ENCODE measurements at regions not wholly inside any gene's neighbourhood (a gene's known extent, or its start where the extent isn't known, plus 50 kb on each side); places are given as distances from the start of the nearest gene placed in this dataset.

DNA sequence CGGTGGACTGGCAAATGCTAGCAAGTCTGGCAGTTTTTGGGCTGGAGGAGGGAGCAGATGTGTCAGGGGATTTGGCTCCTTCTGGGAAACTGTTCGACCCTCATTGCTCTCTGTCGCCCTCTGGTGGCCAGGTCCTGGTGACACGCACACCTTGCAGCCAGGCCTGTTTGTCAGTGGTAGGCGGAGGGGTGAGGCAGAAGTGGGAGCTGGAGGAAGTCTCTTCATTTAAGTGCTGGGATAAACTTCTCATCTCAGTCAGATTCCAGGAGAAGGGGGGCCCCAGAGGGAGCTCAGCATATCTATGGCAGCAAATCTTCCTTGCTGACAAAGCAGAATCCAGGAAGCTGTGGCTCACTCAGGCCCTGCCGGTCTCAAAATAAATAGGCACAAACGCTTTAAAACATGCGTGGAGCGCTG lies 326.5 kb downstream of the ZSWIM6 start:
- TF ChIP-seq, protein P1, sequence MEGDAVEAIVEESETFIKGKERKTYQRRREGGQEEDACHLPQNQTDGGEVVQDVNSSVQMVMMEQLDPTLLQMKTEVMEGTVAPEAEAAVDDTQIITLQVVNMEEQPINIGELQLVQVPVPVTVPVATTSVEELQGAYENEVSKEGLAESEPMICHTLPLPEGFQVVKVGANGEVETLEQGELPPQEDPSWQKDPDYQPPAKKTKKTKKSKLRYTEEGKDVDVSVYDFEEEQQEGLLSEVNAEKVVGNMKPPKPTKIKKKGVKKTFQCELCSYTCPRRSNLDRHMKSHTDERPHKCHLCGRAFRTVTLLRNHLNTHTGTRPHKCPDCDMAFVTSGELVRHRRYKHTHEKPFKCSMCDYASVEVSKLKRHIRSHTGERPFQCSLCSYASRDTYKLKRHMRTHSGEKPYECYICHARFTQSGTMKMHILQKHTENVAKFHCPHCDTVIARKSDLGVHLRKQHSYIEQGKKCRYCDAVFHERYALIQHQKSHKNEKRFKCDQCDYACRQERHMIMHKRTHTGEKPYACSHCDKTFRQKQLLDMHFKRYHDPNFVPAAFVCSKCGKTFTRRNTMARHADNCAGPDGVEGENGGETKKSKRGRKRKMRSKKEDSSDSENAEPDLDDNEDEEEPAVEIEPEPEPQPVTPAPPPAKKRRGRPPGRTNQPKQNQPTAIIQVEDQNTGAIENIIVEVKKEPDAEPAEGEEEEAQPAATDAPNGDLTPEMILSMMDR (IDR thresholded peaks at IDR 0.05) = peak; percentile 71 to 91 (median 89)
- TF ChIP-seq POLR2A (IDR thresholded peaks at IDR 0.05) (no peak), POLR2AphosphoS5 (IDR thresholded peaks at IDR 0.05) (peak in 1 of 4 donors; percentile 12)
- Histone ChIP-seq H3K9me3 (no peaks in the 10 kb centered on the region), H3K4me3 (no peak overlapping the region), H3K36me3 (no peaks in the 10 kb centered on the region), H3K27ac (no peak overlapping the region), H3K27me3 (no peaks in the 10 kb centered on the region), H3K4me1 (no peaks in the 10 kb centered on the region)
- intact Hi-C loops (cut with DNase I) = loop anchor here (5.0 to 10.0 kb wide), 4 partner anchors 274 to 714 kb away; partner anchors contain the start of genes ERCC8, NDUFAF2 and SMIM15
- WGBS, 2 donors = 38 to 39% methylated on average over 9 of the region's 9 CpGs
- peak; percentile 88 for DNase-seq

DNA sequence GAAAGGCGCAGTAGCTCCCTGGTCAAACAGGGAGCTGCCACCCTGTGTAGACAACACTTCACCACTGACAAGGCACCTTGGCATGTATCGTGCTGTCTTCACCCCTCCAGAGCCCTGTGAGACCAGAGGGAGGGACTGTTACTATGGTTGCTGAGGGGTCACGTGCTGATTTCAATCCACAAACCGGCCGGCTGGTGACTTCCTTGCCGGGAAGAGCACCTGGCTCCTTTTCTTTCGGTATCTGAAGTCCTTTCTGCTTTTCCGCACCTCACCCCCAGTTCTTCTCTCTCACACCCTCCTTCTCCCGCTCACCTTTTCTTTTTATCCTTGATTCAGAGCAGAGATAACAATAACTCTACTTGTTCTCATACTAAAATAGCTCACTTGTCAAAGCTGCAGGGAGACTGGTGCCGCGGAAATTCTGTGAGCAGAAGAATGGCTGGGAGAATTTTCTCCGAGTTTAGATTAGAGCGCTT lies 327.2 kb downstream of the ZSWIM6 start:
- intact Hi-C loops (cut with DNase I) = loop anchor here (5.0 to 10.0 kb wide), 4 partner anchors 273 to 714 kb away; partner anchors contain the start of genes ERCC8, NDUFAF2 and SMIM15
- no peak overlapping the region for H3K4me3 ChIP-seq

DNA sequence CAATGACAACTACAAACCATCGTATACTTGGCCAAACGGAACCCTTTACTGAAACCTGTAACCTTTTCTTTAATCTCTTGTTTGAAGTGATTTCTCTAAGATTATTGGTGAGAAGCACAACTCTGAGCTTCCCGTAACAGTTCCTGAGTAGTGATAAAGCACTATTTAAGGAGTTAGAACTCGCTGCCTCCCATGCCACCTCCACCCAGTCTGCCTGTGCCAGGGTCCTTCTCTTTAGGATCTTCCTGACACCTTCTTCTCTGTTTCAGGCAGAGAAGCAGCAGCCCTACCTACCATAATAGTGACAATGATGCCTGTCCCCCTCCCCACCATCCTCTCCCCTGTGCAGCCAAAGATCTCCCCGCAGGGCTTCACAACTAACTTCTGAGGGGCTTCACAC lies 330.6 kb downstream of the ZSWIM6 start:
- intact Hi-C loops (cut with DNase I) = no loop called here
- no peaks in the 10 kb centered on the region for H3K27me3 ChIP-seq

More for the DNA sequence above, 327.2 kb downstream of the ZSWIM6 start:
- Histone ChIP-seq H3K36me3 (no peaks in the 10 kb centered on the region), H3K4me1 (no peaks in the 10 kb centered on the region), H3K27me3 (no peaks in the 10 kb centered on the region), H3K27ac (no peak overlapping the region), H3K9me3 (no peaks in the 10 kb centered on the region)
- no peak for TF ChIP-seq POLR2AphosphoS5 (IDR thresholded peaks at IDR 0.05)
- no peak for TF ChIP-seq EP300 (IDR thresholded peaks at IDR 0.05)
- TF ChIP-seq, protein P1 (IDR thresholded peaks at IDR 0.05) = no peak
- no peak for TF ChIP-seq POLR2A (IDR thresholded peaks at IDR 0.05)
- no peak for DNase-seq
- 76 to 81% methylated on average over 13 of the region's 13 CpGs for WGBS, 2 donors

DNA sequence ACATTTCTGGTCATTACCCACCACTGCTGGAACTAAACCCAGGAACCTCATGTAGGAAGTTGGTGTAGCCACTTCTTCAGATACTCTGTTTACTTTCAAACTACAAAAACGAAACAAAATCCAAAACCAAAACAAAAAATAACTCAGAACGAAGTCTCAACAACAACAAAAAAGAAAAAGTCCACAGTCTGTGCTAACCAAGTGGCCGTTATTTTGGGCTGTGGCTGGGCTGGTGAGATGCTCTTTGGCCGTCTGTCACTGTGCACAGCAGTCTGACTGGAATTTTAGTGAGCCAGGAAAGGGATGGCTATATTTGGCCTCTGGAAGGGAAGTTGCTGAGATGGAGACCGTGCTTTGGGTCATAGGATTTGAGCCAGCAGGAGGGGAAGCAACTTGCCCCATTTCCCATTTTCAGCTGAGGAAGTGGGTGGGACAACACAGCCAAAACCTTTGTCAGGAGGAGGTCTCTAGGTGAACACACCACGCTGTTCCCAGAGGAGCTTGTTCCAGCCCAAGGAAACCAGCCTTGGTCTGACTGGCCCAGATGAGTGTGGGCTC lies 334.1 kb downstream of the ZSWIM6 start:
- no peak for DNase-seq
- Histone ChIP-seq H3K27ac (no peak overlapping the region), H3K9me3 (no peaks in the 10 kb centered on the region), H3K36me3 (no peaks in the 10 kb centered on the region), H3K4me3 (no peak overlapping the region), H3K4me1 (no peaks in the 10 kb centered on the region), H3K27me3 (no peaks in the 10 kb centered on the region)
- intact Hi-C loops (cut with DNase I) = no loop called here
- 60 to 74% methylated on average over 6 of the region's 6 CpGs for WGBS, 2 donors
- TF ChIP-seq POLR2A (IDR thresholded peaks at IDR 0.05) = no peak
- TF ChIP-seq, protein P1 (IDR thresholded peaks at IDR 0.05) = no peak
- TF ChIP-seq EP300 (IDR thresholded peaks at IDR 0.05) = no peak
- no peak for TF ChIP-seq POLR2AphosphoS5 (IDR thresholded peaks at IDR 0.05)

More for the DNA sequence above, 330.6 kb downstream of the ZSWIM6 start:
- Histone ChIP-seq H3K4me3 (no peak overlapping the region), H3K36me3 (no peaks in the 10 kb centered on the region), H3K4me1 (no peaks in the 10 kb centered on the region), H3K27ac (no peak overlapping the region), H3K9me3 (no peaks in the 10 kb centered on the region)
- DNase-seq = no peak
- 90 to 94% methylated on average over 5 of the region's 5 CpGs for WGBS, 2 donors
- TF ChIP-seq POLR2AphosphoS5 (IDR thresholded peaks at IDR 0.05) (no peak), EP300 (IDR thresholded peaks at IDR 0.05) (no peak), POLR2A (IDR thresholded peaks at IDR 0.05) (no peak)
- TF ChIP-seq, protein P1 (IDR thresholded peaks at IDR 0.05) = no peak

Data from sigmoid colon (tissue), 6 donors.